HFFc6 (cell line): ENCODE measurements at regions not wholly inside any gene's neighbourhood (a gene's known extent, or its start where the extent isn't known, plus 50 kb on each side); places are given as distances from the start of the nearest gene placed in this dataset.

Experiments
- DNase-seq: peaks from one replicate; pipeline ENCODE4 v3.0.0-alpha.2; 2018
- H3K27ac Mint-ChIP-seq: 2 replicates; pipeline ENCODE4 v1.8.0; 2020; ENCODE audit warnings: mild to moderate bottlenecking, mixed read lengths
- H3K27me3 Mint-ChIP-seq: 2 replicates; pipeline ENCODE4 v1.8.0; 2021; ENCODE audit warnings: mild to moderate bottlenecking, moderate library complexity, mixed read lengths; ENCODE audit not compliant: insufficient read depth
- H3K36me3 Mint-ChIP-seq: 2 replicates; pipeline ENCODE4 v1.8.0; 2021; ENCODE audit warnings: low read depth, mixed read lengths
- H3K4me1 Mint-ChIP-seq: 2 replicates; pipeline ENCODE4 v1.8.0; 2020; ENCODE audit warnings: low read depth, mixed read lengths
- H3K4me3 Mint-ChIP-seq: 2 replicates; pipeline ENCODE4 v1.8.0; 2020; ENCODE audit warnings: mild to moderate bottlenecking, moderate library complexity, mixed read lengths
- H3K9me3 Mint-ChIP-seq: 2 replicates; pipeline ENCODE4 v1.8.0; 2020; ENCODE audit warnings: mild to moderate bottlenecking, mixed read lengths
- TF ChIP-seq, protein P1 (sequence below): fragments of 200-600 bp; sonication (generic); IDR thresholded peaks from 2 replicates; pipeline ENCODE4 v1.5.0; 2021; ENCODE audit warnings: antibody characterized with exemption, mild to moderate bottlenecking

DNA sequence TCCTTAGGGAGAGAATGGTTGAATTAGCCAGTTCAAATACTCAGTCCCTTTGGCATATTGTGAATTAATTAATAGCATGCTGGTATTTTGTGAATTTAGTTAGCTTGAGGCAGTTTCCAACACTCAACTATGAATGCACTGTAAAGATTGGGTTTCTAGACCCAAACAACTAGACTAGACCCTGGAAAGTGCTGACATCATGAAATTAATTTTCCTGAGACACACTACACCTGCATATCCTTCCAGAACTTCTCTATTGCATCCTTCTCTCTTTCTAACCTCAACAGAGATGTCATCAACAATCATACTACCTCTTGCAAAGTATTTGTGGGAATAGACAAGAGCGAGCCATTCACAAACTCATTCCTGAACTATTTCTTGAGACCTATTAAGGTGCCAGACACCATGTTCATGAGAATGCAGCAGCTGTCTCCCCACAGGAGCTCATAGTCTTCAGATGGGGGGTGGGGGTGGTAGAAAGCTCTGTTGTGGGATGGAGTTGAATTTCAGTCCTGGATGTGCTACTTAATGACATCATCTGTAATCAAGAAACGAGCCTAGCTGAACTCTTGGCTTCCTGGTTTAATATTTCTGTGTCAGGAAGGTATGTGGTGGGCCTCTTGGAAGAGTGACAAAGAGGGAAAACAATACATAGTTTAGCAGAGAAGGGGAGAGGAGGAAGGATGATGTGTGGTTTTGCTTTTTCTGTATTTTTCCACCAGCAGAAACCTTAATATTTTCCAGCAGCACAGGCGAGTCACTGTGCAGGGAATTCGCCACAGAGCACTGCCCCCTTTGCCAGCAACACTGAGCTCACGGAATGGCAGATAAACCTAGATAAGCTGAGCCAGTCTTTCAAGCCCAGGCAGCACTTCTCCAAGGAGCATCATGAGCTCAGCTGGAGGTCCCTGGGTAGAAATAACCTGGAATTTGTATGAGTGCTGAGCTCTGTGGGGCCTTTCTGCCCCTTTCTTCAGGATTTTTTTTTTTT lies 53.1 kb upstream of the CYSLTR2 start:
- Mint-ChIP-seq H3K36me3 (no peaks in the 10 kb centered on the region), H3K27ac (no peak overlapping the region), H3K9me3 (peaks cover 3% of the 10 kb centered on the region), H3K27me3 (peaks cover 23% of the 10 kb centered on the region), H3K4me1 (peaks cover 8% of the 10 kb centered on the region), H3K4me3 (no peak overlapping the region)
- DNase-seq = no peak
- TF ChIP-seq, protein P1, sequence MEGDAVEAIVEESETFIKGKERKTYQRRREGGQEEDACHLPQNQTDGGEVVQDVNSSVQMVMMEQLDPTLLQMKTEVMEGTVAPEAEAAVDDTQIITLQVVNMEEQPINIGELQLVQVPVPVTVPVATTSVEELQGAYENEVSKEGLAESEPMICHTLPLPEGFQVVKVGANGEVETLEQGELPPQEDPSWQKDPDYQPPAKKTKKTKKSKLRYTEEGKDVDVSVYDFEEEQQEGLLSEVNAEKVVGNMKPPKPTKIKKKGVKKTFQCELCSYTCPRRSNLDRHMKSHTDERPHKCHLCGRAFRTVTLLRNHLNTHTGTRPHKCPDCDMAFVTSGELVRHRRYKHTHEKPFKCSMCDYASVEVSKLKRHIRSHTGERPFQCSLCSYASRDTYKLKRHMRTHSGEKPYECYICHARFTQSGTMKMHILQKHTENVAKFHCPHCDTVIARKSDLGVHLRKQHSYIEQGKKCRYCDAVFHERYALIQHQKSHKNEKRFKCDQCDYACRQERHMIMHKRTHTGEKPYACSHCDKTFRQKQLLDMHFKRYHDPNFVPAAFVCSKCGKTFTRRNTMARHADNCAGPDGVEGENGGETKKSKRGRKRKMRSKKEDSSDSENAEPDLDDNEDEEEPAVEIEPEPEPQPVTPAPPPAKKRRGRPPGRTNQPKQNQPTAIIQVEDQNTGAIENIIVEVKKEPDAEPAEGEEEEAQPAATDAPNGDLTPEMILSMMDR = no peak

DNA sequence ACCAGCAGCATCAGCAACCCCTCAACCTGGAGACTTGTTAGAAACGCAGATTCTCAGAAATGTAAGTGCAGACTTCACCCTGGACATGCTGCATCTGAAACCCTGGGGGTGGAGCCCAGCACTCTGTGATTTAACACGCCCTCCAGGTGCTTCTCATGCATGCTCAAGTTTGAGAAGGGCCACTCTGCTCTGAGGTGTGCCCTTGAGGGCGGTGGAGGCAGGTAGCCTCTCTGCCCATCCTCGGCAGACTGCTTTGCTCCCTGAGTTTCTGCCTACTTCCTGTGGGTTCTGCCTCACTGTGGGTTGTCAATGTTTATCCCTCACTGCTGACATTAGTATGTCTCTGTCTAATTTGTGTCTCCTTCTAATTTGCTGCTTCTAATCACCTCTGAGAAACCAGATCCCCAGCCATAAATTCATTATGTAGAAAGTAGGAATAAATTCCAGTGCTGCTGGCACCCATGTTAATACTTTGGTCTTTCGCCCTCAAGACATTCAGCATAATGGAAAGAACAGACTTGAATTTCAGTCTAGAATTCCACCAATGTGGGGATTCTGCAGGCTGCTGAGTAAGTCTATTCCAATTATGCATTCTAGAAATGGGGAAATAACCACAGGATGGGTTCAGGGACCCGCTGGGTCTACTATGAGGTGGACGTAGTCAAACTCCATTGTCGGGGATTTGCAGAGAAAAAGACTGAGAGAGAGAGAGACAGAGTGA lies 51.3 kb upstream of the CYSLTR2 start:
- Mint-ChIP-seq H3K4me3 (no peak overlapping the region), H3K9me3 (peaks cover 11% of the 10 kb centered on the region), H3K27me3 (peaks cover 23% of the 10 kb centered on the region), H3K36me3 (no peaks in the 10 kb centered on the region), H3K27ac (no peak overlapping the region), H3K4me1 (peaks cover 8% of the 10 kb centered on the region)
- DNase-seq = no peak
- TF ChIP-seq, protein P1 = no peak

DNA sequence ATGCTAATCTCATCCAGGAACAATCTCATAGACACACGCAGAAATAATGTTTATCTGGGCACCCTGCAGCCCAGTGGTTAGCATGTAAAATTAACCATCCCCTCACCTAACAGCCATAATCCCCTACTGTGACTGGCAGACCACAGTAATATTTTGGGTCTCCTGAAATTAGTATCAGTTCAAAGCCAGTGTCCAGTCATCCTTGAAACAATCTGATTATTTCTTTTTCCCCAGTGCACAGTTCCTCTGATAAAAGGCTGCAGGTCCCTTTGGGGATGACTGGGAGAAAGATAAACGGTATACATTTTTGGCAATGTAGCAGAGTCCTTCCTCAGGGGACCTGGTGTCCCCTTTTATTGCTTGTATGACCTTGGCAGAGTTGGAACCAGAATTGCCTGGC lies 50.4 kb upstream of the CYSLTR2 start:
- peaks cover 11% of the 10 kb centered on the region for H3K9me3 Mint-ChIP-seq
- no peak overlapping the region for H3K27ac Mint-ChIP-seq
- H3K4me3 Mint-ChIP-seq = no peak overlapping the region

More for the DNA sequence above, 50.4 kb upstream of the CYSLTR2 start:
- DNase-seq = no peak
- Mint-ChIP-seq H3K4me1 (peaks cover 8% of the 10 kb centered on the region), H3K27me3 (peaks cover 15% of the 10 kb centered on the region), H3K36me3 (no peaks in the 10 kb centered on the region)
- TF ChIP-seq, protein P1 = no peak
